GM03348 (cell line): ENCODE measurements at regions not wholly inside any gene's neighbourhood (a gene's known extent, or its start where the extent isn't known, plus 50 kb on each side); places are given as distances from the start of the nearest gene placed in this dataset.
A peak's percentile ranks its signal among the peaks of the same experiment; 100 is the strongest.
"Not testable (repeated sequence)": the region's sequence is repeated elsewhere in the genome, so short reads cannot be mapped to it uniquely, and the experiment has no call there.

Experiments
- DNase-seq: peaks from one replicate; pipeline ENCODE4 v3.0.0; 2012; ENCODE audit warnings: low spot score

- DNase-seq: no peak
Observed at GRCh38 chr3:43236008-43236407, 50.3 kb upstream of the SNRK start.

DNA sequence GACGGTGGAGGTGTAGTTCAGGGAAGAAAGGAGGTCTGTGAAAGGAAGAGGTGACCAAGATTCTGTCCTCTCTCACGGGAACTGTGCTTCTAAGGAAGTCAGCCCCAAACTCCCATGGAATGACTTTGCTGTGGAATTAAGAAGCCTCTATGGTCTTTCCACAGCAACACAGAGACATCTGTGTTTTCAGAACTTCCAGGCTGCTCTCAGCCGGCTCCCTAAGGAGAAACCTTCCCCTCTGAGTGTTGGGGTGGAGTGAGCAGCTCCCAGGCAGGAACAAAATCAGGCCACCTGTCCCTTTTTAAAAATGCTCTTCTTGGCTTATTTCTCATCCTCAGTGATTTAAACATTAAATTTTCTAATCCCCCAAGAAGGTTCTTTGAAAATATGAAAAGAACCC, 53.3 kb upstream of the SNRK start:
- DNase-seq: no peak

DNA sequence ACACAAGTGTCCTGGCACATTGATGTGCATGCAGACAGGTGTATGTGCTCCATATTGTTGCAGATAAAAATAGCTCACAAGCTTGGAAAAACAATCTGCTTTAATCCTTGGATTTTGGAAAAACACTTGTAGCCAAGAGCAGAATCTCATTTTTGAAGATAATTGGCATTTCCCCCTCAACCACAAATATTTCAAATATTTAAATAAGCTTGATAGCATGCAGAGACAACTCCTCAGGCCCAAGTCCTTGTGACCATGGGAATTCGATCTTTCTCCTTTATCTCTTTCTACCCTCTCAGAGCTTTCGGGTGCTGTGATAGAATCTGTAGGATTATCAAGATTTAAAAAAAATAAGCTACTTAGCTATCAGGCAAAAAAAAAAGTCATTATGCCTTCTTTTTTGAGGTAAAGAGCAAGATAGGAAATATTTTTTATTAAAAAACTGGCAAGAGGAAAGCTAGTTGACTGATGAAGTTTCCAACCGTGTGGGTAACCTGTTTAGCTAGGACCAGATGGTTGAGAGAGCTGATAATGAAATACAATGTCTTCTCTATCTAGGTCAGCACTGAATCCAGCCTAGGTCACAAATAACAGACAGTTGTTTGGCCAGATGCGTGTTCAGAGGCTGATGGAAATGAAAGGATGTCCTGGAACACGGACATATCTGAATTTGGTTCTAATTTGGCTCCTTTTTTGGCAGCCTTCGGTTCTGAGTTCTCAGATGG, 54.9 kb upstream of the SNRK start:
- DNase-seq: peak; percentile 66

DNA sequence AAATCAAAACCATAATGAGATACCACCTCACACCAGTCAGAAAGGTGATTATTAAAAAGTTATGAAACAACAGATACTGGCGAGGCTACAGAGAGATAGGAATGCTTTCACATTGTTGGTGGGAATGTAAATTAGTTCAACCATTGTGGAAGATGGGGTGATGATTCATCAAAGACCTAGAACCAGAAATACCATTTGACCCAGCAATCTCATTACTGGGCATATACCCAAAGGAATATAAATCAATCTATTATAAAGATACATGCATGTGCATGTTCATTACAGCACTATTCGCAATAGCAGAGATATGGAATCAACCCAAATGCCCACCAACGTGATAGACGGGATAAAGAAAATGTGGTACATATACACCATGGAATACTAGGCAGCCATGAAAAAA, 56.5 kb upstream of the SNRK start:
- DNase-seq: not testable (repeated sequence)

- not testable (repeated sequence) for DNase-seq
Observed at GRCh38 chr3:43227685-43228084, 58.7 kb upstream of the SNRK start.

GRCh38 chr3:43224405-43225073, 61.8 kb upstream of the SNRK start:
- no peak for DNase-seq

- DNase-seq: peak; percentile 42
Observed at GRCh38 chr3:43223670-43224364, 62.5 kb upstream of the SNRK start.

DNA sequence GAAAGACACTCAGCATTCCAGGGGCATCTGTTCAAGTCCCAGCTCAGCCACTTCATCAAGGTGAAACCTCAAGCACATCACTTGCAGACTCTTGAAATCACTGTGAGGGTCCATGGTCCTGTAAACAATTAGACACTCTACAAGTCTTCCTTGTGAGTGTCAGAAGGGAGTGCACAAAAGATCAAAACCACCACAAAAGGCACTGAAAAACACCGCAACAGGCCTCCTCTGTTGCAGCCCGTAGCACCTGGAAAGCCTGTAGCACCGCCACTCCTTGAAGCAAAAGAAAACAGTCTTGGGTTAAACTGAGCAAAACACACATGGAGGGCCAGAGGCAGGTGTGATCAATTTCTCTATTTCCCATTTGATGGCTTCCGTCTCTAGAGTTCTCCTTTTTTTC, 63.8 kb upstream of the SNRK start:
- no peak for DNase-seq

DNA sequence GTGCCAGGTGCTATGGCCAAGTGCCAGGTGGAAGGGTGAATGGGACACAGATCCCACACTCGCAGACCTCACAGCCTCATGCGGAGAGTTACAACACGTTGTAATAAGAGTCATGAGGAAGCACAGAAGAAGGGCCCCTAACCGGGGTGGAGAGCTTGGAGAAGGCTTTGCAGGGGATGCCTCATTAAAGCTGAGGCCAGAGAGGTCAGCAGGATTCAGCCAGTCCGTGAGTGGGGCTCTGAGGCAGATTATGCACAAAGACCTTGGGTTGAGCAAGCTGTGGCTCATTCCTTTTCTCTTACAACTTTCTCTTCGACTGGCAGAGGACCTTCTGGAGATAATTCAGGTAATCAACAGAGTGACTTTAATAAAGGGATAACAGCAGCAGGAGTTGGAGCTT, 65.3 kb upstream of the SNRK start:
- DNase-seq: no peak

DNA sequence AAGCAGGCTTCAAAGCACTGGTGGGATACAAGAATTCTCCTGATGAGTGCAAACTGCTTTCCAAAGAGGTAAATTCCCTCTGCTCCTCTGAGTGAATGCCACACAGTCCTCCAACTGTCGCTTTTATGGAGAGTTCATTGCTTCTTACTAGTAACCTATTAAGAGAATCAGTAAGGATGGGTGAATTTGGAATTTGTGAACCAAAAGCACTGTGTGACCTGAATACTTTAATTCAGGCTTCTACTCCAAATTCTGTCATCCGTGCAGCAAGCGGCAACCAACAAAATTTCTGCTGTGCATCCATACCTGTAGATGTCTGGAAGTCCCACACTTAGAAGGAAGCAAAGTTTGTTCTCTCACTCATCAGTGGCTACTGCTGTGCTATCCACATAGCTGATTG, 66.7 kb upstream of the SNRK start:
- no peak for DNase-seq

DNA sequence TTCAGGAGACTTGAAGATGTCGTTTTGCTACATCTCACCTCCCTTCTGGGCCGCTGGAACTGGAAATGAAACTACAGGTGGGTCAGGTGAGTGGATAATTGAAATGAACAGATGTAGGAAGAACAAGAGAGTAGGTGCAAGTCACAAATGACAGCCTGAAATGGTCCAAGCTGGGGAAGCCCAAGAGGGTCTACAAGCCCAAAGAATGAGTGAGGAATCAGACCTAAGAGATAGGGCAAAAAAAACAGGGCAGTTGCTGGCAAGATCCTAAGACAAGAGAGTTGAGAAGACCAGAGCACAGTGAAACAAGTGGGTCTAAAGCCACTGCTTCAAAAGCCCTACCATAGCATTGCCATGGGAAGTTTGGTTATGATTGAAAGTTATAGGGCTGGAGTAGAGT, 67.4 kb upstream of the SNRK start:
- DNase-seq: no peak

DNA sequence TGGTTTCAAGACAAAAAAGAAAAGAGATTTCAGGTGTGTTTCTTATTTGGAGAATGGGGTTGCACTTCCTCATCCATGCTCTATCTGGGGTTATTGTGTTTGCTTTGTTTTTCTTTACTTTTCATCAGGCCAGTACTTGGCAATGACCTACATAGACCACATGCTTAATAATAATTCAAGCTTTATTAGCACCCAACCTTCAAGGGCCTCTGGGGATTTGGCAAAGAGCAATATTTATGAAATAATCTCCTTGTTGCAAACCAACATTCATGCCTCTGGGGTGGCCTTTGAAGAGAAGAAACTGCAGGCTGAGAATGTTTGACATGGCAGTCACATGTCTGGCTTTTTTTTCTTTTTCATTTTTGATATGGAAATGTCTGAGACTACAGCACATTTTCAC, 68.2 kb upstream of the SNRK start:
- no peak for DNase-seq

GRCh38 chr3:43217633-43218032, 68.7 kb upstream of the SNRK start:
- DNase-seq: peak; percentile 83

DNA sequence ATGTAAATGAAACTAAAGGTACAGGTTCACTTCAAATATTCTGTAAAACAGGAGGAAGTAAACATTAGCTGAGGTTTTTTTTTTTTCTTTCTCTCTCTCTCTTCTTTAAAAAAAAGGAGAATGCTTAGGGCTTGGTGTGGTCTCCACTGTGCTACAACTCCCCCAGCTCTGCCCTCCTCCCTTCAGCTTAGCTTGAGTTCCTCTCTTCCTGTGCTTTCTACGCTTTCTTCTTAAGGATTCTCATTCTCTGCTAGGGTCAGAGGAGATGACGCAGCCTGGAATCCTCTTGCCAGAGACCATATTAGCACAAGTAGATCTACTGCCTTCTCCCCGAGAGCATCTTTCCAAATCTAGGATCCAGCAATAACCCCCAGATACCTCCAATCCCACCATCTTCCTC, 69.1 kb upstream of the SNRK start:
- DNase-seq: no peak

GRCh38 chr3:43215663-43216275, 70.6 kb upstream of the SNRK start:
- no peak for DNase-seq

- no peak for DNase-seq
Observed at GRCh38 chr3:43215138-43215537, 71.2 kb upstream of the SNRK start.

- DNase-seq: no peak
Observed at GRCh38 chr3:43214616-43215015, 71.7 kb upstream of the SNRK start.

- no peak for DNase-seq
Observed at GRCh38 chr3:43213631-43214030, 72.7 kb upstream of the SNRK start.

DNA sequence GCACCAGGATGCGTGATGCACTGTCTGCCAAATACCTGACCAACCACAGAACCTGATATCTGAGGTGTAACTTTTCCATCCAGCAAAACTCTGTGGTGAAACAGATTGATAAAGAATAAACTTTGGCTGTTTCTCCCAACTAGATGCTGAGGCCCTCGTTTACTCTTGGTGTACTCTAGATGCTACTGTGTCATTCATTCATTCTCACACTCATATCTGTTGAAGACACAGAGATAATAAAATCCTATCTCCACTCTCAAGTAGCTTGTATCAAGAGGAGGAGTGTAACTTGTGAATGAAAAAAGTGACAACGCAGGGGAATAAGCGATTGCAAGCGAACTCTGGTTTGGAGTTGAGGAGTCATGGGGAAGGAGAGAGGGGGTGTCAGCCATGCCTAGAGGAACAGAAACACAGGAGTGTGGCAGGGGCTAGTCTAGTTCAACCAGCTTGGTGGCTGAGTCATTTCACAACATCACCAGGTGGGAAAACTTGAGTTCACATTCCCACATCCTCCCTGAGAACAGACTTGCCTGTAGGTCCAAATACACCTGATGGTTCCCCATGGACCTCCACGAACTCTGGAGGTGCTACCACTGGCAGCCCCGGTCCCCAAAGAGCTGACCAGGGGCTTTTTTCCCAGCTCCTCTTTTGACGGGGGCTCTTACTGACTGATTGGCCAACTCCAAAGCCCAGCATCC, 73.3 kb upstream of the SNRK start:
- DNase-seq: no peak

DNA sequence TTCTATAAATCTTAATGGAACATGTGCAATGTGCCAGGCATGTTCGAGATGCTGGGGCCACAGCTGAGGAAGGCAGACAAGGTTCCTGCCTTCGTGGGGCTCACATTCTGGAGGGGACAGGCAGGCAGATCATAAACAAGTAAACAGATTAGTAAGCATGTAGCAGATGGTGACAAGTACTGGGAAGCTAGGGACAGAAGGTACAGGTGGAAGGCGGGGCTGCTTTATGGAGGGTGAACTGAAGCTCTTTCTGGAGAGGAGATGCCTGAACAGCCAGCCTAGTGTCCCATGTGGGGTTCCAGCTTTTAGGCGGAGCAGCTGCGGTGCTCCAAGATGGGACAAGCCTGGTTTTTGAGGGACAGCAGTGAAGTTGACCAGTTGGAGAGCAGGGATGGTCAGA, 74.7 kb upstream of the SNRK start:
- no peak for DNase-seq

DNA sequence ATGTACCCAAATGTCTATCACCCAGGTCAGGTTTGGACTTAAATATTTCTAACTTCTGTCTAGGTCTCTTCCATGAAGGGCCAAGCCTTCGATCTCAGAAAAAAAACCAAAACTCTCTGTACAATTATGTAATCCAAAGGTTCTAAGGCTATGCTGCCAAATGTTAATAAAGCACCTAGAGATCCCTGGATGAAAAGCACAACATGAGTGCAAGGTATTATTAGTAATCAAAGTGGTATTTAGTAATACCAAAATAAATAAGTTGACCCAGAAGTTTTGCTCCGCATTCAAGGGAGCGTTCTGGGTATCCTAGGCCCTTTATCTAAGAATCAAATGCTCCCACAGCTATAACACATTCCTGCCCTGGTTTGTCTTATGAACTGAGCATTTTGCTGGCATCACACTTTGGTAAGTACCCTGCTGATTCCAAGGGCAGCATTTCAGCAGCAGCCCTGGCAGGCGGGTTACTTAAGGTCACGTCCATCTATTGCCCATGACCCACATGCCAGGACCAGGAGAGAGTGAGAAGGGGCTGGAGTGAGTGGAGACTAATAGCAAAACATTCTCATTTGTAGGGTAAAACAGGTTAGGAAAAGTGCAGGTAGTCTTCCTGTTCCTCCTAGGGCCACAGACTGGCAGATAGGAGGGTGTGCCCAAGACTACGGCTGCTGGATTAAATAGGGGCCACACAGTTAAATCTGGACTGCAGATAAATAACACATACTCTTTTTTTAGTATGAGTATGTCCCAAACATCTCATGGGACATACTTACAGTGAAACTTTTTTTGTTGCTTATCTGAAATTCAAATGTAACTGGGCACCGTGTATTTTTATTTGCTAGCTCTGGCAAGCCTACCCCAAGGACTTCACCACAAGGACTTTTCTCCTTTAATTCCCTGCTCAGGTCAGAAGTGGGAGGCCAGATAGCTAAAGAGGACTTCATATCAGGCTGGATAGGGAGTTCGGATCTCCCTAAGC, 76.0 kb upstream of the SNRK start:
- DNase-seq: no peak
